GM21576 (cell line): ENCODE measurements at regions not wholly inside any gene's neighbourhood (a gene's known extent, or its start where the extent isn't known, plus 50 kb on each side); places are given as distances from the start of the nearest gene placed in this dataset.

Source experiments
- ATAC-seq: cut with Tn5 transposase; IDR thresholded peaks from one replicate; pipeline ENCODE4 v1.9.1; 2021; ENCODE audit warnings: mild to moderate bottlenecking, moderate library complexity; ENCODE audit not compliant: unreplicated experiment

DNA sequence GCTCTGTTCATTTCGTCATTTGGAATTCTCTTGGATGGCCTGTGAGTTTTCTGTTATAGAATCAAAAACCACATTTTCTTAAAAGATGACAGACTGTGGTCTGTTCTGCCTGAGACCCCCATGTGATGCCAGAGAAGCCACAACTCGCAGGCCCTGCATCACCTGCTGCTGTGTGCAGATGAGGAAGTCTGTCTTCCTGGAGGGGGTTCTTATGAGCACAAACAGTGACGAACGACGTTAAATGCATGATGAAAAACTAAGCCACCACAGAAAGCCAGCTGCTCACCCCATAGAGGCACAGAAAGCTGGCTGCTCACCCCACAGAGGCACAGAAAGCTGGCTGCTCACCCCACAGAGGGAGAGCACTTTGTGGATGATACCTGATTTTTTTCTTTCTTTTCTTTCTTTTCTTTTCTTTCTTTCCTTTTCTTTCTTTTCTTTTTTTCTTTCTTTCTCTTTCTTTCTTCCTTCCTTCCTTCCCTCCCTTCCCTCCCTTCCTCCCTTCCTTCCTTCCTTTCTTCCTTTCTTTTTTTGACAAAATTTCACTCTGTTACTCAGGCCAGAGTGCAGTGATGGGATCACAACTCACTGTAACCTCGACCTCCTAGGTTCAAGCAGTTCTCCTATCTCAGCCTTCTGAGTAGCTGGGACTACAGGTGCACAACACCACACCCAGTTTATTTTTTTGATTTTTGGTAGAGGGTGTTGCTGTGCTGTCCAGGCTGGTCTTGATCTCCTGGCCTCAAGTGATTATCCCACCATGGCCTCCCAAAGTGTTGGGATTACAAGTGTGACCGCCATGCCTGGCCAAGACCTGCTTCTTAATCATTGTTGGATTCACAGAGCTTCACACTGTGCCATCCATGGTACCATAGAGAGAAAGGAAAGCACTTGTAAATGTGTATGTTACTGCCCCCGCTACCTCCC is 1191.4 kb downstream of the UQCRFS1 start:
- no peak for ATAC-seq

DNA sequence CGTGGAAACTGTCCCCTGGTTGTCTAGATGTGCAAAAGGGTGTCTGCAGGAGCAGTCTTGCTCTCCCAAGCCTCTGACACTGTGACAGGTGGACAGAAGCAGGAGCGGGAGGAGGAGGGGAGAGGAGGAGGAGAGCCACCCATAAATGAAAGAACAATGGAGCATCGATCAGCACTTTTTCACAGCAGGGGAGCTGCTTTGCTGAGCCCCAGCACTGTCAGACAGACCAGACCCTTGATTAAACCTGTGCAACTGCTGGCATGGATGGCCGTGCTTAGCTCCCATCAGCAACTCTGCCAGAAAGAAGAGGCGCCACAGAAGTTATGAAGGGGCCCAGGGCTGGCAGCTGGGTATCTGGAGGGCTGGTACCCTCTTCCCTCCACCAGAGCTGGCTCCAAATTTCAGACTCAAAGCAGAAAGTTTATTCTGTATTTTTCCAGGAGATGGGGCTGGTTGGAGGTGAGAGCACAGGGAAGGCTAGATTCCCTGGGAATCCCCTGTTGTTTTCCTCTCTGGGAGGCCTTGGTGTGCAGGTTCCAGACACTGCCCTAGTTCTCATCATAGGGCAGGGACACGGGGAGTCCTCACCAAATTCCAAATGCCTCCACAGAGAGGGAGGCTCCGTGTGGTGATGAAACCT is 1192.2 kb downstream of the UQCRFS1 start:
- no peak for ATAC-seq

GRCh38 chr19:28019901-28020300 is 1193.0 kb downstream of the UQCRFS1 start:
- no peak for ATAC-seq

DNA sequence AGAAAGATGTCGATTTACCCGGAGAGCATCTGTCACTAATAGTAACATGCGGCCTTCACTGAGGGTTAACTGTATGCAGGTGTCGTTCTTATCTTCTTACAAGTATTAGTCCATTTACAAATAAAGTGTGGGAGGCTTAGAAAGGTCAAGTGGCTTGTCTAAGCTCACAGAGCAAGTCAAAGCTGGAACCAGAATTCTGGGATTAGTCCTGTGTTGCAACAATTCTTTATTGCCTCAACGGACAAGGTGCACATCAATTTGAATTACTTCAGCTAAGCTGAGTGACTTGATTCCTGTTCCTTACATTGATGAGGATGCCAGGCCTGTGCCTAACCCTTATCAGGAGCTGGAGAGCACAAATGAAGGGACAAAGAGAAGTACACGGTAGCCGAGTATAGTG is 1193.6 kb downstream of the UQCRFS1 start:
- no peak for ATAC-seq

DNA sequence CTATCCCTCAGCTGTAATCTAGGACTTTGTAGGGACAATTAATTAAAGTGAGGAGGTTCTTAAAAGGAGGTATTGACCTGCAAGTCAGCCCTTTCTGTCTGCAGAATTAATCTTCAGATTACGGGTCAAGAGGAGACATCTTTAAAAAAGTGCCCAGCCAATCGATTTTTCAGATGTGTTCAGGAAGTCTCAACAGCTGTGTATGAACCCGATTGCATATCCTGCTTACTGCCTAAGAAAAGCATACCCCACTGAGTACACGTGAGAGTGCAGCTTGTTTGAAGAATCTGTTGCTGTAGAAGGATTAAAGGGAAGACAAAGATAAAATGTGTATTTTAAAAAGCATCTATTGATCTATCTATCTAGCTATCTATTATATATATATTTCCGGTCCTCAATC is 1194.5 kb downstream of the UQCRFS1 start:
- no peak for ATAC-seq

DNA sequence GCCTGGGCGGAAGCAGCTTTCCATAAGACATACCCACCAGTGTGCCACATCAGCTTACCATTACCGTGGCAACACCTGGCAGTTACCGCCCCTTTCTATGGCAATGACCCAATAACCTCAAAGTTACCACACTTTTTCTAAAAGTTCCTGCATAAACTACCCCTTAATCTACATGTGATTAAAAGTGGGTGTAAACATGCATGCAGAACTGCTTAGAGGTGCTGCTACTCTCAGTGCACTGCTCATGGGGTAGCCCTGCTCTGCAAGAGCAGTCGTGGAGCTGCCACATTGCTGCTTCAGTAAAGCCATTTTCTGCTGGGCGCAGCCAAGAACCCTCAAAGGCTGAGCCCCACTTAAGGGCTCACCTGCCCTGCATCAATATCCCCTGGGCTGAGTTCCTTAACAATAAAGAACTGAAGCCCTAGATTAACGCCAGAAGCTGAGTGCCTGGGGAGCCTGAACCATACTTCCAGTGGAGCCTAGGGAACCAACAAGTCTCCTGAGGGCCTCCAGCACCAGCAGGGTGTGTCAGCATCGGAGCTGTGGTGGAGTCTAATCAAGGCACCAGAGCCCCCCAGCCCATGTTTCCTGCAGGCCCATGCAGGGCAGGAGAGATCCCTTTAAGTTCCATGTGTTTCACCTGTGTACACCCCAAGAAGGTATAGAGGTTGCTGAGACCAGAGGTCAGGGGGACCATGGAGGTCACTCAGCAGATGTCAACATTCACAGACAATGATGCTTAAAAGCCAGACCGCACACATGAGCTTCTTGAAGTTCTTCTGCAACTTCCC is 1198.1 kb downstream of the UQCRFS1 start:
- ATAC-seq = no peak

DNA sequence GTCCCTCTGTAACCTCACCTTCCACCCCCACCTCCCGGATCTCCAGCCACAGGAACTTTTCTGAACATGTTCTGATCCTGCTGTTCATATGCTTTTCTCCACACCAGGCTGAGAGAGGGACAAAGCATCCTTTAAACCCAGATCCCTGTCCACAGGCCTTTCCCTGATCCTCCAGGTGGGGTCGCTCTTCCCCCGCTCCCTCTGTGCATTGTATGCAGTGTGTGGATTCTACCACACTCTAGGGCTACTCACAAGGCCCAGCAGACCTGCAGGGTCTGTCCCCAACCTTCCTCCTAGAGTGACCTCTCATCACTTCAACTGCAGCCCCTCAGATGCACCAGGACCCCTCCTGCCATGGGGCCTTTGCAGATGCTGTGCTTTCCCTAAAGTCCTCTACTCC is 1200.6 kb downstream of the UQCRFS1 start:
- ATAC-seq = no peak

DNA sequence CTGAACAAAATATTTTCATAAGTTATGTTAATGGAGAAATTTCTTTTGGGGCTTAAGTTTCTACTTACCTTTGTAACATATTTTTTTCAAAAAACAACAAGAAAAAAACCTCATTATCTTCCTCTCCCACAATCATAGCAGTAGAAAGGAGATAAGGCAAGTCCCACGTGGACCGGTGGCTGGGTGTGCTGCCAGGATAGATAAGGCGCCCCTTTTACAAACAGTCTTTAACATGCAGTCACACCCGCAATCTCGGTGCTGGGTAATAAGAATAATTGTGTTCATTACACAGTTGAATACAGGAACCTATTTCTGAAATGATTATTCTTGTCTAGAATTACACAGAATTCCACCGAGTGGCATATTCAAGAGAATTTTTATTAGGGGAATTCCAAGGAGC is 1202.3 kb downstream of the UQCRFS1 start:
- no peak for ATAC-seq

GRCh38 chr19:28009696-28010095 is 1203.3 kb downstream of the UQCRFS1 start:
- ATAC-seq = no peak

GRCh38 chr19:28008695-28009094 is 1204.3 kb downstream of the UQCRFS1 start:
- ATAC-seq = no peak

GRCh38 chr19:28003543-28003942 is 1209.4 kb downstream of the UQCRFS1 start:
- no peak for ATAC-seq

DNA sequence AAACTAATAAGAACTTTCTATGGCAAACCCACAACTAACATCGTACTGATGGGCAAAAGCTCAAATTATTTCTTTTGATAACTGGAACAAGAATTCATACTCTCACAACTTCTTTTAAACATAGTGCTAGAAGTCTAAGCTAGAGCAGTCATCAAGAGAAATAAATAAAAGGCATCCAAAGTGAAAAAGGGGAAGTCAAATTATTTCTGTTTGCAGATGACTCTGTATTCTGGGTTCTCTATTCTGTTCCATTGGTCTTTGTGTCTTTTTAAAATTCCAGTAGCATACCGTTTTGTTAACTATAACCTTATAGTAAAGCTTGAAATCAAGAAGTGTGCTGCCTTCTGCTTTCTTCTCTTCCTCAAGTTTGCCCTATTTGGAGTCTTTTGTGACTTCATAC is 1215.9 kb downstream of the UQCRFS1 start:
- no peak for ATAC-seq

- no peak for ATAC-seq
These were observed 1219.1 kb downstream of the UQCRFS1 start for GRCh38 chr19:27993619-27994570.

GRCh38 chr19:27986299-27986698 is 1226.7 kb downstream of the UQCRFS1 start:
- ATAC-seq = no peak

GRCh38 chr19:27975419-27976005 is 1237.4 kb downstream of the UQCRFS1 start:
- ATAC-seq = no peak

DNA sequence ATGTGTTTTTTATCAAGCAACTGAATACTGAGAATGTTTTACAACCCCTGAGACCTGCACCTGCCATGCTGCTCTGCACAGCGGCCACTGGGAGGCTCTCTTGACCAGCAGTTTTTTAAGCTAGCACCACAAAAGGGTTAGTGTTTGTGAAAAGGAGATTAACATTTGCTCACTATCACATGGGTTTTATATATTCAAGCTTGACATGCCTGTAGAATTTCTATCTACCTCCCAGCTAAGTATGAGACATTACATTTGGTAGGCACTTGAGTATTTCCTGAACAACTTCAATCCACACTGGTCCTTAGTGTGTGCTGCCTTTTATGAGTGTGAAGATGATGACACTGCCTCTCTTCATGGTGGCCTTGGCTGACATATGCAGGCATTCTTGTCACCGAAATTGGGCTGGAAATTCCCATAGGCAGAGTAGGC is 1238.9 kb downstream of the UQCRFS1 start:
- no peak for ATAC-seq

- no peak for ATAC-seq
These were observed 1240.5 kb downstream of the UQCRFS1 start for GRCh38 chr19:27972291-27973040.

- no peak for ATAC-seq
These were observed 1241.1 kb downstream of the UQCRFS1 start for GRCh38 chr19:27971869-27972268.

DNA sequence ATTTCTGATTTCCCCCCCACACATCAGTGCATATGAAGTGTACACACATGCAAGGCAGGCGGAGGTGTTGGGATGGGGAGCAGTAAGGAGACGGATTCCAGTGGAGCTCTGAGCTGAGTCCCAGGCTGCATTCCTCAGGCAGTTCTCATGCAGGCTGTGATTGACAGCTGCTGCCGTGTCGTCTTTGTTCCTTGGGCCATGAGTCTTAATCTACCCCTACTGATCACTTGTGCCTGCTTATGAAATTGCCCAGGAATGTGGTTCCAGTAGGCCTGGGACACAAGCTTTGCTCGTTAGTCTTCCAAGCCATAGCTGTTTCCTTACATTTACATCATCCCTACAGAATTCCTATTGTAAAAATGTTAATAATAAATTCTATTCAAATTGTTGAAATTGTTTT is 1241.9 kb downstream of the UQCRFS1 start:
- ATAC-seq = no peak
